ENCODE measurements at regions not wholly inside any gene's neighbourhood (a gene's known extent, or its start where the extent isn't known, plus 50 kb on each side); places are given as distances from the start of the nearest gene placed in this dataset.

DNA sequence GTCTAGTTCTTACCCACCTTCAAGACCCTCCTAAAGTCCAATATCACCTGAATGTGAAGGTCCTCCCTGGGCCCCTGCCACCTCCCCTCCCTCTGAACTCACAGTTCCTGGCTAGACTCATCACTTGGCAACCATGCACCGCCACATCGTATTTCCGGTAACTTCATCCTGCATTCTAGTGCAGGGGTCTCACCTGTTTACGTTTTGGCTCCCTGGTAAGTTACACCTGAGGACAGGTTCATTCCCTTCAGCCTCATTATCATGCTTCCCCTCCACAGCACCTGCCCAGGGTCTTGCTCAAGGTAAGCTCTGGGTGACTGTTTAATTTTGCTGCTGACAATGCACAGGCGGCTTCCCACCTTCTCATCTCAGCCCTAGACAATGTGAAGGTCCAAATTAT, 93.1 kb downstream of the MIS18A start:
- Mint-ChIP-seq H3K4me1 (peaks cover 14 to 17% of the 10 kb centered on the region in 2 experiments), H3K9me3 (no peaks in the 10 kb centered on the region; a peak in 1 of 5 replicates), H3K36me3 (ENCODE audit: insufficient read depth in 1 of 3, low read depth in 3 of 3) (no peaks in the 10 kb centered on the region), H3K27ac (no peak overlapping the region), H3K27me3 (ENCODE audit: low read depth) (peaks cover 3% of the 10 kb centered on the region), H3K4me3 (no peak overlapping the region)
- Histone ChIP-seq H3K27ac (ENCODE audit: insufficient read length, low read depth, low read length) (no peak overlapping the region), H3K79me2 (ENCODE audit: insufficient read depth, low read length) (no peaks in the 10 kb centered on the region), H2BK12ac (ENCODE audit: insufficient read length, low read depth, low read length) (no peak overlapping the region), H2BK15ac (ENCODE audit: low read depth, low read length) (no peak overlapping the region), H2AFZ (ENCODE audit: low read length) (no peak overlapping the region), H2BK120ac (ENCODE audit: low read depth, low read length, poor library complexity, severe bottlenecking) (no peak overlapping the region), H3K4me2 (ENCODE audit: insufficient read depth, insufficient read length, low read length) (no peak overlapping the region), H4K91ac (ENCODE audit: insufficient read length, low read depth, low read length) (no peak overlapping the region), H3K9me3 (ENCODE audit: control insufficient read depth, low read depth, low read length) (no peaks in the 10 kb centered on the region), H3K4ac (ENCODE audit: low read depth, low read length) (no peak overlapping the region), H4K20me1 (ENCODE audit: control insufficient read depth, insufficient read depth, insufficient read length) (no peaks in the 10 kb centered on the region), H3K23ac (ENCODE audit: insufficient read length, low read depth, low read length) (no peak overlapping the region), H3K18ac (ENCODE audit: insufficient read length, low read depth, low read length) (no peak overlapping the region), H3T11ph (ENCODE audit: low read length) (no peak overlapping the region), H2BK5ac (ENCODE audit: insufficient read length, low read length) (no peak overlapping the region), H2AK5ac (ENCODE audit: insufficient read length, low read length) (no peak overlapping the region), H3K23me2 (ENCODE audit: insufficient read length, low read depth, low read length, poor library complexity, severe bottlenecking) (no peaks in the 10 kb centered on the region), H3K14ac (ENCODE audit: insufficient read depth, low read length) (no peak overlapping the region), H3K4me1 (ENCODE audit: insufficient read depth, low read length) (no peaks in the 10 kb centered on the region; the same call in 1 of the 2 replicates), H4K8ac (replicated peaks; ENCODE audit: insufficient read length, low read depth, low read length) (no peak overlapping the region), H4K5ac (ENCODE audit: insufficient read length, low read depth, low read length) (no peak overlapping the region), H3K27me3 (ENCODE audit: insufficient read depth, low read length) (no peaks in the 10 kb centered on the region; the same call in 1 of the 2 replicates), H3K9ac (ENCODE audit: extremely low read depth, insufficient read length, low read length) (no peak overlapping the region), H3K56ac (ENCODE audit: insufficient read length, low read depth, low read length) (no peak overlapping the region), H2BK20ac (ENCODE audit: low read depth, low read length, poor library complexity, severe bottlenecking) (no peak overlapping the region), H3K79me1 (ENCODE audit: insufficient read depth, low read depth, low read length, poor library complexity, severe bottlenecking) (no peaks in the 10 kb centered on the region)
- DNase-seq: no peak
- no CpG with 5 or more reads among the region's 5 CpGs for WGBS (ENCODE audit: extremely low coverage, insufficient read length, low lambda C conversion rate)
- TF ChIP-seq, protein P1, sequence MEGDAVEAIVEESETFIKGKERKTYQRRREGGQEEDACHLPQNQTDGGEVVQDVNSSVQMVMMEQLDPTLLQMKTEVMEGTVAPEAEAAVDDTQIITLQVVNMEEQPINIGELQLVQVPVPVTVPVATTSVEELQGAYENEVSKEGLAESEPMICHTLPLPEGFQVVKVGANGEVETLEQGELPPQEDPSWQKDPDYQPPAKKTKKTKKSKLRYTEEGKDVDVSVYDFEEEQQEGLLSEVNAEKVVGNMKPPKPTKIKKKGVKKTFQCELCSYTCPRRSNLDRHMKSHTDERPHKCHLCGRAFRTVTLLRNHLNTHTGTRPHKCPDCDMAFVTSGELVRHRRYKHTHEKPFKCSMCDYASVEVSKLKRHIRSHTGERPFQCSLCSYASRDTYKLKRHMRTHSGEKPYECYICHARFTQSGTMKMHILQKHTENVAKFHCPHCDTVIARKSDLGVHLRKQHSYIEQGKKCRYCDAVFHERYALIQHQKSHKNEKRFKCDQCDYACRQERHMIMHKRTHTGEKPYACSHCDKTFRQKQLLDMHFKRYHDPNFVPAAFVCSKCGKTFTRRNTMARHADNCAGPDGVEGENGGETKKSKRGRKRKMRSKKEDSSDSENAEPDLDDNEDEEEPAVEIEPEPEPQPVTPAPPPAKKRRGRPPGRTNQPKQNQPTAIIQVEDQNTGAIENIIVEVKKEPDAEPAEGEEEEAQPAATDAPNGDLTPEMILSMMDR (conservative IDR thresholded peaks at IDR 0.05): no peak
